ENCODE measurements at regions not wholly inside any gene's neighbourhood (a gene's known extent, or its start where the extent isn't known, plus 50 kb on each side); places are given as distances from the start of the nearest gene placed in this dataset.

DNA sequence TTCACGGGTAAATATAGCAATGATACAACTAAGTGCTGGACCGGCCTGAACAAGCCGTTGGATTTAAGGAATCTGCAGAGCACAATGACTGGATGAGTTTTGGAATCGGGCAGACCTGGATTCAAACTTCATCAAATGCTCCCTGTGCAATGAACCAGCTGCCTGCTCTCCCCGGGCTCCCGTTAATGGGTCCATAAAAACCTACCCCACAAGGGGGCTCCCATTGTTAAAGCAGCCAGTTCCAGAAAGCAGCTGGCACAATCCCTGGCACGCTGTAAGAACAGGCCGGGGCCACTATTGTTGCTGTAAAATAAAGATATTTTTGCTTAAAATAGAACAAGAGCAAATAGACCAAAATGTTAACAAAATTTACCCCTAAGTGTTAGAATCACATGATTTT lies 131.9 kb downstream of the C16orf95 start:
- DNase-seq (ENCODE audit: low read depth) = no peak

DNA sequence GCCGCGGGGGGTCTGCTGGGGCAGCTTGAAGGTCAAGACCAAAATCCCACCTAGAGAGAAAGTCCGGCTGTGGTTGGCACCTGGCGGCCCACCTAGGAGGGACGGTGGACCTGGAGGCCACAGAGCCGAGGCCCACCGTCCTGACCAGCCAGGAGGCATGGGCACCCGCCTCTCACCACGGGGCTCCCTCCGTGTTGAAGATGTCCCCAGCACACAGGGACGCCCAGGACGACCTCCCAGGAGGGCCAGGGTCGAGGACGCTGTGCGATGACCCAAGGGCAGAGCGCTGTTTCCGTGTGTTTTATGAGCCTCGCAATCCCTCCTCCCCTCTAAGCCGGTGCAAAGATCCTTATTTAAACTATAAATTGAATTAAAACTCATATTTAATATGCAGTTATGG lies 131.2 kb downstream of the C16orf95 start:
- DNase-seq (ENCODE audit: low read depth) = no peak

DNA sequence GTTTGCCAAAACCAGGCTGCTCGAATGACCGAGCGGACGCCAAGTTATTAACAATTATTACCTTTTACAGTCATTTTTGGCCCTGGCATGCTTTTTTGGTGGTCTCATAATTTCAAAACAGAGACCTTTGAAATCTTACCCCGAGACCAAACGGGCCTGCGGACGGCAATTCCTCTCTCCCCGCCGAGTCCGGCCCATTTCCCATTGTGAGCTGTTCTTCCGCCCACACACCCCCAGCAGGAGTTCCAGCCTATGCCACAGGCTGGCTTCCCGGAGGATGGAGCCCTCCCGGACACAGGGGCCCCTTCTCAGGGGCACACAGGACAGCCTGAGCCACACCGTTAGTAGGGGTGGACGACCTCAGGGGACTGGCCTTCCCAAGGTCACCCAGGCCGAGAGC lies 130.7 kb downstream of the C16orf95 start:
- DNase-seq (ENCODE audit: low read depth) = no peak

DNA sequence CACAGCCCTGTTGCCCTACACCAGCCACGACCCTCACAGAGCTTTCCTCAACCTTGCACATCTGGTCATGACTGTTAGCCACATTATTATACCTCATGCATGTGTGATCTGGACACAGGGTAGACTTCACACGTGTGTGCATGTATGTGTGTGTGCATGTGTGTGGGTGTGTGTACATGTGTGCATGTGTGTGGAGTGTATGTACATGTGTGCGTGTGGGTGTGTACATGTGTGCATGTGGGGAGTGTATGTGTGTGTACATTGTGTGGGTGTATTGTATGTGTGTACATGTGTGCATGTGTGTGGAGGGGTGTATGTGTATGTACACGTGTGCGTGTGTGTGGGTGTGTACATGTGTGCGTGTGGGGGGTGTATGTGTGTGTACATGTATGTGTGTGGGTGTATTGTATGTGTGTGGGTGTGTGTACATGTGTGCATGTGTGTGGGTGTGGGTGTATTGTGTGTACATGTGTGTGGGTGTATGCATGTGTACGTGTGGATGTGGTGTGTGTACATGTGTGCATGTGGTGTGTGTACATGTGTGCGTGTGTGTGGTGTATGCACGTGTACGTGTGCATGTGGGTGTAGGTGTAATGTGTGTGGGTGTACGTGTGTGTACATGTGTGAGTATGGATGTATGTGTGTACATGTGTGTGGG lies 130.2 kb downstream of the C16orf95 start:
- no peak for DNase-seq (ENCODE audit: low read depth)

DNA sequence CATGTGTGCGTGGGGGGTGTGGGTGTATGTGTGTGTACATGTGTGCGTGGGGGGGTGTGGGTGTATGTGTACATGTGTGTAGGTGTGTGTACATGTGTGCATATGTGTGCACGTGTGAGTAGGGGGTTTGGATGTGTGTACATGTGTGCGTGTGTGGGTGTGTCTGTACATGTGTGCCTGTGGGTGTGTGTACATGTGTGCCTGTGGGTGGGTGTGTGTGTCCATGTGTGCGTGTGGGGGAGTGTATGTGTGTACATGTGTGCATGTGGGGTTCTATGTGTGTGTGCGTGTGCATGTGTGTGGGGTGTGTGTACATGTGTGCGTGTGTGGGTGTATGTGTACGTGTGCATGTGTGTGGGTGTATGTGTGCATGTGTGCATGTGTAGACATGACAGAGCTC lies 129.1 kb downstream of the C16orf95 start:
- DNase-seq (ENCODE audit: low read depth) = no peak

DNA sequence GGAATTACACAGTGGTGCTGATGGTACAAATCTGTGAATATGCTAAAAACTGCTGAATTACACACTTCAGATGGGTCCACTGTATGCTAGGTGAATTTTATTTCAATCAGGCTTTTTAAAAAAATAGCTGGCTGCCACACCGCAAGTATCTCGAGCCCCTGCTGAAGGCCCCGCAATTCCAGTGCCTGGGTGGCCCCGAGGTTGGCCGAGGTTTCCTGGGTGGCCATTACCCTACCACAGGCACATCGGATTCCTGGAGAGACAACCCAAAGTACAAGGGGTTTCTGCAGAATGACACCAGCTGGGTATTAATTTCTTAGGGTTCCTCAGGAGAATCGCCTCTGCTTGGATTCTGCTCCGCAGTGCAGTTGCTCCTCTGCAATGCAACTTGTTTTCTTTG lies 127.8 kb downstream of the C16orf95 start:
- no peak for DNase-seq (ENCODE audit: low read depth)

DNA sequence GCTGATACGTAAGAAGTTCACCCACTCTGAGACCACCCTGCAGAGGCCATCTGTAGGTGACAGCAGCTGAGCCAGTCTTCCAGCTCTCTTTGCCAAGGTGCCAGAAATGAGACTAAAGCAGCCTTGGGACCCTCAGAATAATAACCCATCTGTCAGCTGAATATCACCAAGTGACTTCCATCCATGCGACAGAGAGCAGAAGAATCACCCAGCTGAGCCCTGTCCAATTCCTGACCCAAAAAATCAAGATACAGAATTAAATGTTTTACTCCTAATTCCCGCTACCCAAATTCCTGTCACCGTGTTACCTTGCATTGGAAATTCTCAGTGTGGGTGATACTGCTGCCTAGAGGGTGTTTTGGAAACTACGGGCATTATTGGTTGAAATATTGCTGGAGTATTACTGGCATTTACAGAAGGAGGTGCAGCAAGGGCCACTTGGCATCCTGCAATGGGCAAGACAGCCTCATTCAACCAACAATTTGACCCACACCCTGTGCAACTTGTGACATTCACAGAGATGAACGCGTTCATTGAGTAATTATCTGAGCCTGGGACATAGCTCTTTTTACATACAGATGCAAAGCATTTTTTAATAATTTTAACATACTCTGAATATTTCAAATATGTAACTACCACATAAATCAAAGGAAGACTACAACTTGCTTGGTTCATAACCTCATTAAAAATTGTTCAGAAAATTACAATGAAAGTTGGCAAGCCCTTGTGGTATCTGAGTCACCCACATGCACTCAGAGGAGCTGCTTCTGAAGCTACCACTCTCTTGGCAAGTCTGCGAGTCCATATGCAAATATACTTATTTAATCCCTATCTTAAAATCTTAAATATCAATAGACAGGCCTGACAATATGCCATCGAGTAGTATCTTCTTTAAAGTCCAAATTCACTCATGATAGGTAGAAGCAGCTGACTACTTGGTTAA lies 126.6 kb downstream of the C16orf95 start:
- no peak for DNase-seq (ENCODE audit: low read depth)

DNA sequence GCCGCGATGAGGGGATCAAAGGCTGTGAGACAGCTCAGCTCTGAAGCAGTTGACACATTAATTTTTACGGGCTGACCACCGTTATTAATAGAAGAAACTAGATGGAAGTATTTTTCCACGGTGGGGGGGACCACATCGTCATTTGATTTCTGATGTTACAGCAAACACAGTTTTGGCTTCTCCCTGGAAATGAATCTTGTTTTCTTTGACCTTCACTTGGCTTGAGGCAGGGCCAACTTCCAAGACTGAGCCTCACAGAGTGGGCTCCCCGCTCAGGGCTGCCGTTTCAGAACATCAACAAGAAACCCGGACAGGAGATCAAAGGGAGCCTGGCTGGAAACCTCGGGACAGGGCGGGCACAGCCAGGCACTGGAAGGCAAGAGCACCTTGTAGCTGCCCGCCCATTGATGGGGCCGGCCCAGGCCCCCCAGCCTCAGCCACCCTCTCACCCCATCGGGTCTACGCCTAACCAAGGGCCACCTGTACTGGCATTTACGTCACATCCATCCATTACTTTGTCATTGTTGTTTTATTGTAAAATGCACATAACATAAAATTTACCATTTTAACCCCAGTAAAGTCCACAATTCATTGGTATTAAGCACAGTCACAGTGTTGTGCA lies 124.6 kb downstream of the C16orf95 start:
- no peak for DNase-seq (ENCODE audit: low read depth)

DNA sequence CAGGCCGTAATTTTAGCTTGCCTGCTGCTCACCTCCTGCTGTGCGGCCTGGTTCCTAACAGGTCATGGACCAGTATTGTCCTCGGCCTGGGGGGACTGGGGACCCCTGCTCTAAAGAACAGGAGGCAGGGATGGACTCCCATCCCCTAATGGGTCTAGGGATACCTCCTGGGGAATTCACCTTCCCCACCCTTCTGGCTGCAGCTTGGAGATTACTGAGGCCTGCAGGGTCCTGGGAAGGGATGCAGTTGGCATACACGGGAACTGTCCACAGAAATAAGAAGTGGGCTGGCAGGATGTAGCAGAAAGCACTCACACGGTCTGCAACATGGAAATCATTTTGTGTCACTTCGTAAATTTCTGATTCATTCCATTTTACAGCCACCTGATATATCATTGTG lies 123.0 kb downstream of the C16orf95 start:
- DNase-seq (ENCODE audit: low read depth) = no peak

DNA sequence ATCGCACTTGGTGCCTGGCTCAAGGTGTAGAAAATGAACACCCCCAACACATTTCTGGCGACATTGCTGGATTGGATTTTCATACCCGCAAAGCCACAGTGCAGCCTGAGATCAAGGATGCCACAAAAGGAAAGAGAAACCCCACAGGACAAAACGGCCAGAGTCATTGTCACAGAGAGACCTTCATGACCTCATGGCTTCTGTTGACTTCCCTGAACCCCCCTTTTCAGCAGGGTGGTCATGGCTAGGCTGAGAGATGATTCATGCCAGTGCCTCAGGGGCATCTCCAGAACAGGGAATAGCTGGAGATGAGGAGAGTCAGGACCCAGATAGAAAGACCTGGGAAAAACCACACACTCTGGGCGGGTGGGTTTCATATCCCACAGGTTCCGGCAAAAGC lies 122.0 kb downstream of the C16orf95 start:
- no peak for DNase-seq (ENCODE audit: low read depth)

DNA sequence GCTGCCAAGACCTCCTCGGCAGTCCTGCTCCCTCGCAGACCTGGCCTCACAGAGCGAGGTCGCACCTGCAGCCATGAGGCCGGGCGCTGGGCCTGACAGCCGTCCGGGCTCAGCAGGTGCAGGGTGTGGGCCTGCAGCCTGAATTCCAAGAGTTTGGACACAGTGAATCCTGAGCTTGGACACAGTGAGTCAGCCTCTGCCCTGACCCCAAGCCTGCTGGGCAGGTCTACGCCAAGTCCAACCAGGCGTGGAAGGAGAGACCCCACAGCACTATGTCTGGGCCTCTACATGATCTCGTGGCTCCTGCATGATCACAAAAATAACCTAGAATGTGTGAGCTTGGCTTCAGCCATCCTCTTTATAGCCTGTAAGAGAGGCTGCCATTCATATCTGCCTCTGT lies 121.0 kb downstream of the C16orf95 start:
- DNase-seq (ENCODE audit: low read depth) = no peak

DNA sequence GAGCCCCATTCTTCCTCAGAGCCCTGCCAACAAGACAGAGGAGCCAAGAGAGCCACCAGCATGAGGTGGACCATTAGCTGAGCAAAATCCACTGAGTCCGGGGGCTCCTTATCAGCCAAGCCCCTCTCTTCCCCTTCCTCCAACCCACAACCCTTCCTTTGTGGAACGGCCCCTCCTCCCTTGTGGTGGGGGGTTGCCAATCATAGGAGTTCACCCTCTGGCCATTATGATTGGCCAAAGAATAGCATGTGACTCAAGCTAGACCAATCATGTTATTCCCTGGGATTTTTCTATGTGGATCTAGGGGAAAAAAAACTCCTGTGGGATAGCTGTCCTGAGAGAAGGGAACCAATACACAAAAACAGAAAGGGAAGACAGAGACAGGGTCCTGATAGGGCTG lies 120.5 kb downstream of the C16orf95 start:
- DNase-seq (ENCODE audit: low read depth) = no peak

DNA sequence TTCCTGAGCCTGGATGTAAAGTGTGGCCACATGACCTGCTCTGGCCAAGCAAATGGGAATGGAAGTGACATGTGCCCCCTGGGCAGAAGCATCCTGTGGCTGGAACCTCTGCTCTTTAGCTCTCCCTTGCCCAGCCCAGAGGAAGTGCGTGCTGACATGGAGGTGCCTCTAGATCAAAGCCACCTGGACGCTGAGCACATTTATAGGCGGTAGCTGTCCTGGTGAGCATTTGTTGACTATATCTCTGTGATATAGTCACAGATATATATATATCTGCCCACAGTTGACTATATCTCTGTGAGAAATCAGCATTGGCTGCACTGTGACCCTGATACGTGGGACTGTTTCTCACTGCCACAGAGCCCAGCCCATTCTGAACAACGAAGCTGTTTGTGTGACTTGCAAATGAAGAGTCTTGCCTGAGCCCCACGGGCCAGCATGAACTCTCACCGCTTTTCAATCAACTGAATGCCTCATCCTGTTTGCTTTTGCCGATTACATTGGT lies 118.8 kb downstream of the C16orf95 start:
- no peak for DNase-seq (ENCODE audit: low read depth)

DNA sequence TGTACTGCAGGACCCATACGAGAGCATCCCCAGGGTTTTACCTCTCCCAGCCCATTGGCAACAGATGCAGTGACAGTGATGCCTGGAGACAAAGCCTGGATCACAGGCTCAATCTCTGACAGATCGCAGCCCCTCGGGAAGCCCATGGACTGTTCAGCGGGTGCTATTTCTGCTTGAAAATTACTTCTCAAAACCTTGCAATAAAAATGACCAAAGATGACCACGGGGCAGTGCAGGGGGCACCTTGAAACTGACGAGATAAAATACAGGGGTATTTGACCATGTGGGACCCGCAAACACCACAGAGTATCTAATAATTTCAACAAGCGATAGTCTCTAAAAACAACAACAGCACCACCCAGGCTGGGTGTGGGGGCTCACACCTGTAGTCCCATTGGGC lies 118.3 kb downstream of the C16orf95 start:
- no peak for DNase-seq (ENCODE audit: low read depth)

DNA sequence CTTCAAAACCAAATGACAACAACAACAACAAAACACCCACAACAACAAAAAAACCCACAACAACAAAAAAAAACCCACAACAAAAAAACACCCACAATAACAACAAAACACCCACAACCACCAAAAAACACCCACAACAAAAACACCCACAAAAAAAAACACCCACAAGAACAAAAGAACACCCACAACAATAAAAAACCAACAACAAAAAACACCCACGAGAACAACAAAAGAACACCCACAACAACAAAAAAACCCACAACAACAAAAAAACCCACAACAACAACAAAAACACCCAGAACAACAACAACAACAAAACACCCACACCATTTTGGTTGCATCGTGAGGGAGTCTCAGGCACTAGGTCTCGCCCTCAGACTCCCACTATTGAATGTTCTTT lies 117.8 kb downstream of the C16orf95 start:
- no peak for DNase-seq (ENCODE audit: low read depth)

DNA sequence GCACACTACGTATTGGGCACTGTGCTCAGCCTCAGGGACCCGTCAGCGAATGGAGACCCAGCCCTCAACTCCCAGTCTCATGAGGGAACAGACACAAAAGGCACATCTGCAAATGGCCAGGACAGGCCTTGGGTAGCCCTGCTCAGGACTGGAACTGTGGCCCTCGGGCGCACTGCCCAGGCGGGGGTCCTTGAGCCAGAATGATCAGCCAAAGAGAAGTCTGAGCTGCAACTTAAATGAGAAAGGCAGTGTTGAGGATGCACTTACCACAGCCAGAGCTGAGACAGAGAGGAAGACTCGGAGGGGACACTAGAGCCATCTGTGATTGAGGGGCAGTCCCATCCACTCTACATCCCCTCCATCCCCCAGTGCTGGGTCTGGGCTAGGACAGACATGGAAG lies 117.3 kb downstream of the C16orf95 start:
- DNase-seq (ENCODE audit: low read depth) = no peak

DNA sequence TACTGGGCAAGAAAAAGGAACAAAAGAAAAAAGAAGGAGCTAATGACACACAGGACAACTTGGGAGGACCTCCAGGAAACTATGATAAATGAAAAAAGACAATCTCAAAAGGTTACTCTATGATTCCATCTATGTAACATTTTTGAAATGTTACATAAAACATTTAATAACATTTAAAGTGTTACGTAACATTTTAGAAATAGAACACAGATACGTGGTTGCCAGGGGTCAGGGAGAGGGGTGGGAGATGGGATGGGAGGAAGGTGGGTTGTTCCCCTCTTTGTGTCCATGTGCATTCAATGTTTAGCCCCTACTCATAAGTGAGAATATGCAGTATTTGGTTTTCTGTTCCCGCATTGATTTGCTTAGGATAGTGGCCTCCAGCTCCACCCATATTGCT lies 116.6 kb downstream of the C16orf95 start:
- no peak for DNase-seq (ENCODE audit: low read depth)

DNA sequence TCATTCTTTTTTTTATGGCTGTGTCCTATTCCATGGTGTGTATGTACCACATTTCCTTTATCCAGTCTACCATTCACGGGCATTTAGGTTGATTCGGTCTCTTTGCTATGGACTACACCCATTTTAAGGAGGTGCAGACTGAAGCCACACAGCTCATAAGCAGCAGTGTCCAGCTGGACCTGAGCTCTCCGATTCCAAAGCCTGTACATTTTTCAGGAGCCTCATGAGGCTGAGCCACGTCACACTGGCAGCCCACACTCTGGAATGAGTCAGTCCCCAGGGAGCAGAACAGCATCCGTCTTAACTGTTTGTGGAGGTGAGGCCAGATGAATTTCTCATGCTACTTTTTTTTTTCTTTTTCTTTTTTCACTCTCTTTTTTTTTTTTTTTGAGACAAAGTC lies 116.1 kb downstream of the C16orf95 start:
- DNase-seq (ENCODE audit: low read depth) = no peak

DNA sequence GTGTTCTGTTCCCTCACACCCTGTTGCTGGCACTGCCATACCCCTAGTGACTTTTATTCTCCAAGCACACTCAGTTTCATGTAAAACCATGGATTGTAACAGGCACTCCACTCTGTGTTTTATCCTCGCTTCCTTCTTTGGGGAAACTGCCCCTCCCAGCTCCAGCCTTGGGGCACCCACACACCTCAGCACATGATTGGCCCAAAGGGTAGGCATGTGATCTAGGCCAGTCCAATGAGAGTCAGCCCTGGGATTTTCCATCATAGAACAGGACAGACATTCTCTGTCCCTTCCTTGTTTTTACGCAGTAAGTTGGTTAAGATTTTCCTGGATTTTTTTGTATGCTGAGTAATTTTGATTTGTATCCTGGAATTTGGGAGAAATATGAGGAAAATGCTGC lies 115.4 kb downstream of the C16orf95 start:
- no peak for DNase-seq (ENCODE audit: low read depth)

DNA sequence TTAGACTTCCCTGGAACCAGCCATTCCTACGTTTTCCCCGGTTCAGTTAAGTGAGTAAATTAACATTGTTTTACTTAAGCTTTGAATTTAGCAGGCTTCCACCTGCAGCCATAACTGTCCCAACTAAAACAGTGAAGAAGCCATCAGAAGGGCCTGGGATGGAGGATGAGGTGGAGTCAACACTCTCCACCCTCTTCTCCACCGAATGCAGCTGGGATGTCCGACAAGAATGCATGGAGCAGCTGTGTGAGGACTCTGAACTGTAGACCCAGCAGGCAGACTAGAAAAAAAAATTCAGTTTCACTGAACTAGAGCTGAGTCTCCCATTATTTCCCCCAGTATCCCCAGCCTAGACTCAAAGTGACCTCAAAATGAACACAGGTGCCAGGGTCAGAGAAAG lies 114.8 kb downstream of the C16orf95 start:
- no peak for DNase-seq (ENCODE audit: low read depth)

DNA sequence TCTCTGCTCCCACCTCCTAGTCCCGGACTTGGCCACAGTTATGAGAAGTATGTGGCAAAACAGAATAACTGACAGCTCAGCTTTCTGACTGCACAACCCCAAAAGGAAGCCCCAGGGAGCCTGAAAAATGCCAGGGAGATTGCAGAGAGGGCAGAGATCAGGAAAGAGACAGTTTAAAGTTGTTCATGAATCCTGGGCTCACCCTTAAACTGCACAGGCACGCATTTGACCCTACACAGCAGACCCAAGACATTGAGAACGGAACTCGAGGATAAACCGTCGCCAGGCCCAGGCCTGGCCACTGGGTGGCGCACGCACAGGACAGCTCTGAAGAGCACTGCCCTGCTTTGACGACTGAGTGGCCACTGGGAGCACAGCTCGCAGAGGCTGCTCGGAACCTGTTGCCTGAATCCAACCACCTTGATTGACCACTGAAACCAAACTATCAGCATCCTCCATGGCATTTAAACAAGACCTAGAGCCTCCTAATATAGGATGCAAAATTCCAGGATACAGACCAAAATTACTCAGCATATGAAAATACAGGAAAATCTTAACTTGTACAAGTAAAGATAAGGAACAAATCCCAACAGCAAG lies 114.0 kb downstream of the C16orf95 start:
- DNase-seq (ENCODE audit: low read depth) = peak; percentile 28

DNA sequence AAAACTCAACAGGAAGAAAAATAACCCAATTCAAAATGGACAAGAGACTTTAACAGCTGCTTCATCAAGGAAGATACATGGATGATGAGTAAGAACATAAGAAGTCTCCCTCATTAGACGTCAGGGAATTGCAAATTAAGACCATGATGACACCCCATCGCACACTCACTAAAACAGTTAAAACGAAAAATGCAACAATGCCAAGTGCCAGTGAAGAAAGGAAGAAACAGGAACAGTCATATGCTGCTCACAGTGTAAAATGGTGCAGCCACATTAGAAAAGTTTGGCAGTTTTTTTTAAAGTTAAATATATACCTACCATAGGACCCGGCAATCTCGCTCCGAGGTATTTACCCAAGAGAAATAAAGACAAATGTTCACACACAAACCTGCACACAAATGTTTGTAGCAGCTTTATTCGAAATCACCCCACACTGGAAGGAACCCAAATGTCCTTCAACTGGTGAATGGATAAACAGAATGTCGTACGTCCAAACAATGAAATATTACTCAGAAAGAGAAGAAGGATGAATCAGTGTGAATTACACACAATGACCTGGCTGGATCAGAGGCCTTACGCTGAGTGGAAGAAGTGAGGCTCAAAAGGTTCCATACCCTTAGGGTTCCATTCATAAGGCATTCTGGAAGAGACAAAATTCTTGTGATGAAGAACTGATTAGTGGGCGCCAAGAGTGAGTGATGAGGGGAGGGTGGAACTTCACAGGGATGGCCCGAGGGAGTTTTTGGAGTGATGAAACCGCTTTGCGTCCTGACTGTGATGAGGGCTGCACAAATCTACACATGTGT lies 110.3 kb downstream of the C16orf95 start:
- DNase-seq (ENCODE audit: low read depth) = no peak
